Panc1 (cell line): ENCODE measurements at regions not wholly inside any gene's neighbourhood (a gene's known extent, or its start where the extent isn't known, plus 50 kb on each side); places are given as distances from the start of the nearest gene placed in this dataset.

Source experiments
- ATAC-seq: fragments of 200-7000 bp; cut with Tn5 transposase; 2 replicates; pipeline ENCODE4 v1.9.1; 2020; ENCODE audit warnings: mild to moderate bottlenecking, moderate library complexity
- BruUV-seq: library from RNA; stranded (reverse); fragments of 400-500 nt; replicated peaks from 2 replicates; lab custom pipeline; 2021; lab: Mats Ljungman, UMichigan
- CTCF ChIA-PET: fragments of 300-600 bp; sonication (Branson Sonifier 250); formaldehyde crosslinking; loops from one replicate; lab custom pipeline; 2022; ENCODE audit warnings: antibody characterized with exemption; lab: Charles Lee
- POLR2A ChIA-PET: fragments of 300-600 bp; sonication (Branson Sonifier 250); formaldehyde crosslinking; loops from one replicate; lab custom pipeline; 2022; ENCODE audit warnings: antibody characterized with exemption; lab: Charles Lee
- DNase-seq: peaks from one replicate; pipeline ENCODE4 v3.0.0-alpha.2; 2010; ENCODE audit warnings: low read depth, low spot score
- H3K27ac ChIP-seq: 2 replicates; pipeline ENCODE4 v1.5.1; 2011; ENCODE audit warnings: mild to moderate bottlenecking, low read length, inconsistent platforms
- H3K27me3 ChIP-seq: fragments of 200-500 bp; sonication (Bioruptor generic); 2 replicates; pipeline ENCODE4 v1.6.0; 2014; ENCODE audit warnings: low read length, inconsistent platforms; ENCODE audit not compliant: control insufficient read depth, insufficient read depth
- H3K36me3 ChIP-seq: fragments of 200-500 bp; sonication (Bioruptor generic); 2 replicates; pipeline ENCODE4 v1.5.1; 2014; ENCODE audit warnings: inconsistent platforms, mild to moderate bottlenecking, low read length, moderate library complexity; ENCODE audit not compliant: control insufficient read depth, insufficient read depth
- H3K4me1 ChIP-seq: 2 replicates; pipeline ENCODE4 v1.5.1; 2011; ENCODE audit warnings: inconsistent platforms, mild to moderate bottlenecking, low read length, moderate library complexity; ENCODE audit not compliant: control insufficient read depth, insufficient read depth
- H3K4me3 ChIP-seq, 2 experiments: 2 replicates each; pipeline ENCODE4 v1.5.1; 2011 to 2012; ENCODE audit warnings: low read depth in 2 of 2, low read length in 2 of 2, mild to moderate bottlenecking in 2 of 2, inconsistent platforms in 1 of 2, moderate library complexity in 1 of 2
- H3K9me3 ChIP-seq: fragments of 200-500 bp; sonication (Bioruptor generic); 2 replicates; pipeline ENCODE4 v1.5.1; 2014; ENCODE audit warnings: low read depth, mild to moderate bottlenecking, inconsistent platforms, low read length, moderate library complexity; ENCODE audit not compliant: control insufficient read depth, insufficient read depth
- CTCF ChIP-seq: fragments of 450-650 bp; IDR thresholded peaks from 2 replicates; pipeline ENCODE4 v1.5.1; 2017; ENCODE audit warnings: mild to moderate bottlenecking
- POLR2AphosphoS5 ChIP-seq: IDR thresholded peaks from 2 replicates; pipeline ENCODE4 v1.6.1; 2012; ENCODE audit warnings: mild to moderate bottlenecking, low read depth, low read length, moderate library complexity
- REST ChIP-seq, 2 experiments: IDR thresholded peaks; 2 replicates each; pipeline ENCODE4 v1.6.1; 2011 to 2012; ENCODE audit warnings: low read depth in 2 of 2, control low read depth in 1 of 2, low read length in 1 of 2, mild to moderate bottlenecking in 1 of 2, moderate library complexity in 1 of 2; ENCODE audit not compliant: insufficient read depth in 1 of 2
- SIN3A ChIP-seq: IDR thresholded peaks from 2 replicates; pipeline ENCODE4 v1.6.1; 2012; ENCODE audit warnings: low read depth, mild to moderate bottlenecking, low read length, moderate library complexity, borderline replicate concordance; ENCODE audit not compliant: insufficient read depth
- TCF7L2 ChIP-seq: IDR thresholded peaks from 2 replicates; pipeline ENCODE4 v1.6.1; 2011; ENCODE audit warnings: mild to moderate bottlenecking, low read depth, low read length, inconsistent platforms
- in situ Hi-C: cut with HindIII; loops from 2 replicates; pipeline ENCODE4 v1.10.0; 2016; ENCODE audit warnings: low sequenced_read_pairs, low pct_unique_long_range_greater_than_20kb
- intact Hi-C: fragments of 100-400 bp; cut with micrococcal nuclease; formaldehyde crosslinking; loops from one replicate; pipeline ENCODE4 v1.10.0; 2022; ENCODE audit not compliant: unreplicated experiment

GRCh38 chr14:89621009-89621421 lies 204.0 kb upstream of the FOXN3 start:
- no peak for ATAC-seq
- intact Hi-C loops = no loop called here

DNA sequence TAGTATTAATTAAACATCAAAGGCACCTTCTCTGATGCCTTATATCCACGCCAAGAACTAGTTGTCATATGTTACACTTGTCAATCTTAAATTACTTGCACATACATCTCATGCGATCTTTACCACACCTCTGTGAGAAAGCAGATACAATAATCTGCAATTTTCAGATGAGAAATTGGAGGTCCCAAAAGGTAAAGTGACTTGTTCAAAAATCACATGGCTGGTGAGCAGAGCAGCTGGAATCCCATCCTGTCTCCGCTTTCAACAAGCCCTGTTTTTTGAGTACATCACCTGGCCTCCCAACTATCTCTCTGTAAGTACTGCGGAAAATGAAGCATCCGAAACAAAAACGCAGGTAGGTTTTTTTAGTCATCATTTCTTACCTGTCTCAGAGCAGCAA lies 203.4 kb upstream of the FOXN3 start:
- no peak for ATAC-seq
- Histone ChIP-seq H3K36me3 (no peaks in the 10 kb centered on the region; the same call in 1 of the 2 replicates), H3K4me1 (no peaks in the 10 kb centered on the region), H3K27me3 (peaks cover 23% of the 10 kb centered on the region), H3K9me3 (no peaks in the 10 kb centered on the region), H3K27ac (no peak overlapping the region), H3K4me3 (no peak overlapping the region)
- TF ChIP-seq CTCF (no peak), TCF7L2 (no peak), SIN3A (no peak), REST (IDR thresholded peaks at IDR 0.05; ENCODE audit: insufficient read depth in 1 of 2, low read depth in 2 of 2, low read length in 1 of 2) (no peak), POLR2AphosphoS5 (no peak)
- BruUV-seq = no TSS peak
- in situ Hi-C loops = no loop called here
- ChIA-PET POLR2A (no interaction called here), CTCF (no interaction called here)
- intact Hi-C loops = no loop called here
- DNase-seq = no peak

More at GRCh38 chr14:89621009-89621421, 204.0 kb upstream of the FOXN3 start:
- peaks cover 23% of the 10 kb centered on the region for H3K27me3 ChIP-seq
- H3K4me3 ChIP-seq = no peak overlapping the region
- BruUV-seq = no TSS peak
- no peak overlapping the region for H3K27ac ChIP-seq
- in situ Hi-C loops = no loop called here
- H3K4me1 ChIP-seq = no peaks in the 10 kb centered on the region
- TF ChIP-seq SIN3A (no peak), CTCF (no peak), REST (IDR thresholded peaks at IDR 0.05; ENCODE audit: insufficient read depth in 1 of 2, low read depth in 2 of 2, low read length in 1 of 2) (no peak), TCF7L2 (no peak), POLR2AphosphoS5 (no peak)
- CTCF ChIA-PET = no interaction called here
- POLR2A ChIA-PET = no interaction called here
- DNase-seq = no peak
- no peaks in the 10 kb centered on the region for H3K9me3 ChIP-seq
- H3K36me3 ChIP-seq = no peaks in the 10 kb centered on the region; the same call in 1 of the 2 replicates
